B cell (primary cell): ENCODE measurements at regions not wholly inside any gene's neighbourhood (a gene's known extent, or its start where the extent isn't known, plus 50 kb on each side); places are given as distances from the start of the nearest gene placed in this dataset.

Source experiments
- EZH2 ChIP-seq: IDR thresholded peaks from 2 replicates; pipeline ENCODE4 v1.6.1; 2012; ENCODE audit warnings: borderline replicate concordance, low read depth, mild to moderate bottlenecking, moderate library complexity, low read length; ENCODE audit not compliant: insufficient read depth, poor library complexity, severe bottlenecking
- TF ChIP-seq, protein P1 (sequence below): fragments of 200-600 bp; IDR thresholded peaks from one replicate; pipeline ENCODE4 v1.8.0; 2022; ENCODE audit warnings: antibody characterized with exemption, mild to moderate bottlenecking

- TF ChIP-seq, protein P1, sequence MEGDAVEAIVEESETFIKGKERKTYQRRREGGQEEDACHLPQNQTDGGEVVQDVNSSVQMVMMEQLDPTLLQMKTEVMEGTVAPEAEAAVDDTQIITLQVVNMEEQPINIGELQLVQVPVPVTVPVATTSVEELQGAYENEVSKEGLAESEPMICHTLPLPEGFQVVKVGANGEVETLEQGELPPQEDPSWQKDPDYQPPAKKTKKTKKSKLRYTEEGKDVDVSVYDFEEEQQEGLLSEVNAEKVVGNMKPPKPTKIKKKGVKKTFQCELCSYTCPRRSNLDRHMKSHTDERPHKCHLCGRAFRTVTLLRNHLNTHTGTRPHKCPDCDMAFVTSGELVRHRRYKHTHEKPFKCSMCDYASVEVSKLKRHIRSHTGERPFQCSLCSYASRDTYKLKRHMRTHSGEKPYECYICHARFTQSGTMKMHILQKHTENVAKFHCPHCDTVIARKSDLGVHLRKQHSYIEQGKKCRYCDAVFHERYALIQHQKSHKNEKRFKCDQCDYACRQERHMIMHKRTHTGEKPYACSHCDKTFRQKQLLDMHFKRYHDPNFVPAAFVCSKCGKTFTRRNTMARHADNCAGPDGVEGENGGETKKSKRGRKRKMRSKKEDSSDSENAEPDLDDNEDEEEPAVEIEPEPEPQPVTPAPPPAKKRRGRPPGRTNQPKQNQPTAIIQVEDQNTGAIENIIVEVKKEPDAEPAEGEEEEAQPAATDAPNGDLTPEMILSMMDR: no peak
- TF ChIP-seq EZH2: no peak
These were observed 331.3 kb upstream of the NR5A2 start for GRCh38 chr1:199696225-199696624.
